MV-4-11 (cell line): ENCODE measurements at regions not wholly inside any gene's neighbourhood (a gene's known extent, or its start where the extent isn't known, plus 50 kb on each side); places are given as distances from the start of the nearest gene placed in this dataset.
"Not testable (repeated sequence)": the region's sequence is repeated elsewhere in the genome, so short reads cannot be mapped to it uniquely, and the experiment has no call there.

Source experiments
- DNase-seq: peaks from one replicate; lab custom pipeline; 2025; lab: John Stamatoyannopoulos, UW

- no peak for DNase-seq
Observed at GRCh38 chr4:124426279-124426678, 286.3 kb downstream of the ANKRD50 start.

GRCh38 chr4:124427095-124427767 lies 285.3 kb downstream of the ANKRD50 start:
- DNase-seq: no peak

- no peak for DNase-seq
Observed at GRCh38 chr4:124428648-124429047, 283.9 kb downstream of the ANKRD50 start.

GRCh38 chr4:124429746-124430250 lies 282.7 kb downstream of the ANKRD50 start:
- no peak for DNase-seq

GRCh38 chr4:124431653-124432192 lies 280.8 kb downstream of the ANKRD50 start:
- no peak for DNase-seq

GRCh38 chr4:124432500-124432899 lies 280.0 kb downstream of the ANKRD50 start:
- DNase-seq: no peak

- DNase-seq: no peak
Observed at GRCh38 chr4:124433044-124433443, 279.5 kb downstream of the ANKRD50 start.

GRCh38 chr4:124433500-124433899 lies 279.0 kb downstream of the ANKRD50 start:
- DNase-seq: no peak

- DNase-seq: no peak
Observed at GRCh38 chr4:124435274-124435950, 277.1 kb downstream of the ANKRD50 start.

- DNase-seq: no peak
Observed at GRCh38 chr4:124437853-124438495, 274.6 kb downstream of the ANKRD50 start.

GRCh38 chr4:124445071-124445470 lies 267.5 kb downstream of the ANKRD50 start:
- no peak for DNase-seq

GRCh38 chr4:124449881-124450280 lies 262.7 kb downstream of the ANKRD50 start:
- DNase-seq: no peak

GRCh38 chr4:124450851-124451250 lies 261.7 kb downstream of the ANKRD50 start:
- no peak for DNase-seq

- DNase-seq: no peak
Observed at GRCh38 chr4:124454772-124455270, 257.7 kb downstream of the ANKRD50 start.

- DNase-seq: no peak
Observed at GRCh38 chr4:124455671-124456070, 256.9 kb downstream of the ANKRD50 start.

GRCh38 chr4:124459196-124459940 lies 253.2 kb downstream of the ANKRD50 start:
- DNase-seq: no peak

- no peak for DNase-seq
Observed at GRCh38 chr4:124459941-124460310, 252.6 kb downstream of the ANKRD50 start.

GRCh38 chr4:124461592-124461991 lies 250.9 kb downstream of the ANKRD50 start:
- DNase-seq: not testable (repeated sequence)

GRCh38 chr4:124462954-124463828 lies 249.3 kb downstream of the ANKRD50 start:
- no peak for DNase-seq

GRCh38 chr4:124464836-124465235 lies 247.7 kb downstream of the ANKRD50 start:
- no peak for DNase-seq

- no peak for DNase-seq
Observed at GRCh38 chr4:124468360-124468759, 244.2 kb downstream of the ANKRD50 start.
